Heart left ventricle (tissue), 13 donors: ENCODE measurements at regions not wholly inside any gene's neighbourhood (a gene's known extent, or its start where the extent isn't known, plus 50 kb on each side); places are given as distances from the start of the nearest gene placed in this dataset.

Experiments used
- CTCF ChIP-seq, 12 donors: fragments of 200-600 bp; sonication (generic) in 4 of 12; IDR thresholded peaks; one replicate each; pipeline versions ENCODE4 v1.5.0 to v1.8.0; 2018 to 2022; ENCODE audit warnings: antibody characterized with exemption in 12 of 12, mild to moderate bottlenecking in 5 of 12
- POLR2A ChIP-seq, 2 donors: fragments of 450-650 bp; IDR thresholded peaks; one replicate each; pipeline ENCODE4 v1.6.1; 2017; ENCODE audit warnings: antibody characterized with exemption in 2 of 2, mild to moderate bottlenecking in 2 of 2, moderate library complexity in 2 of 2
- donor health status: ischemic (EF 13 %, LVEDD 7.1; RV severe dilation, severe dysfunction).
- donor health status: DM: no; HTN: yes; CAD: no.
- donor health status: DM: no; HTN: no; CAD: no.
- donor health status: ischemic (EF 25% LVEDD 6.9; RV normal size, moderate dysfunction).
- donor health status: ischemic (EF 25% LVEDD 5.7; RV mildly dilated, moderate dysfunction).
- donor health status: ischemic (EF 35%, LVEDD 5.7; RV mildly dilated, moderate dysfunction).
- donor health status: nonischemic (EF 11% LVEDD 7.7; RV severe dilation, severe dysfunction).
- donor health status: DM: yes; HTN: yes; CAD: no.
- donor health status: PGD.
- donor health status: ischemic (EF 29% LVEDD 5.4; RV normal size, mild dysfunction).
- donor health status: nonischemic (EF 23%, LVEDD 6.1; RV moderate dilation, normal function).

GRCh38 chr3:24687671-24688070 is 193.0 kb upstream of the THRB start:
- TF ChIP-seq POLR2A (IDR thresholded peaks at IDR 0.05) = no peak
- TF ChIP-seq CTCF (IDR thresholded peaks at IDR 0.05) = no peak
